ENCODE measurements at regions not wholly inside any gene's neighbourhood (a gene's known extent, or its start where the extent isn't known, plus 50 kb on each side); places are given as distances from the start of the nearest gene placed in this dataset.

DNA sequence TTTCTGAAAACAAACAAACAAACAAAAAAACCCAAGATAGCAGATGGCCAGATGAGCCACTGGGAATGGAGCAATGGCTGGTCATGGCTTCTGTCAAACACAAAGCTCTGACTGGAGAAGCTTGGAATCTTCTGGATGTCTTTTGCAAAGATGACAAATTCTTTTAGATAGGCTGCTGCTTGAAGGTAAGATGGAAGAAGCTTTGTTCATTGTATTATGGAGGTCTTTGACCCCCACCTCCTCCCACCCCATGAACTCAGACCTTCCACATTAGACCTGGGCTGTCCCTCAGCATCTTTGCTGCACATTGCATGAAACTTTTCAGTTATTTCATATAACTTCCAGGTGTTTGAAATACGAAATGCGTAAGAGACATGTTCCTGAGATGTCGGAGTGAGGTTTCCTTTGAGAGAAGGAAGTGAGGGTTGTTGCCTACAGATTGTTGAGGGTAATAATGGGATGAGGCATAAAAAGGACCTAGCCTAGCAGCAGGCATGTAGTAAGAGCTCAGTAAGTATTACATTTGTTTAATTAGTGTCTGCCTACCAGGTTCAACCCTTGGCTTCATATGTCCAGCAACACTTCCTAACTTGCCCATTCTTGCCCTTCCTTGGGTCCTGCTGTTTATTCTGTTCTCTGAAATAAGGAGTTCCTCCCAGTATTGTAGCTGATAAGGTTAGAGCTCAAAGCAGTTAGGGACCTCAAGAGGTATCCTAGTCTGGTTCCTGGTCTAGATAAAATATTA lies 51.4 kb upstream of the IER3 start:
- no peak for TF ChIP-seq EGR1 (IDR thresholded peaks at IDR 0.05)
- TF ChIP-seq, protein P1, sequence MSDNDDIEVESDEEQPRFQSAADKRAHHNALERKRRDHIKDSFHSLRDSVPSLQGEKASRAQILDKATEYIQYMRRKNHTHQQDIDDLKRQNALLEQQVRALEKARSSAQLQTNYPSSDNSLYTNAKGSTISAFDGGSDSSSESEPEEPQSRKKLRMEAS (IDR thresholded peaks at IDR 0.05): no peak
- no peak for TF ChIP-seq EP300 (IDR thresholded peaks at IDR 0.05; ENCODE audit: borderline replicate concordance)
- TF ChIP-seq TCF12 (IDR thresholded peaks at IDR 0.05; ENCODE audit: low read depth): no peak

Measured in Ishikawa (cell line).